LNCaP clone FGC (cell line): ENCODE measurements at regions not wholly inside any gene's neighbourhood (a gene's known extent, or its start where the extent isn't known, plus 50 kb on each side); places are given as distances from the start of the nearest gene placed in this dataset.

Experiments used
- DNase-seq: peaks from one replicate; pipeline ENCODE4 v3.0.0-alpha.2; 2011; ENCODE audit warnings: low read depth
- H3K4me3 ChIP-seq: 2 replicates; pipeline ENCODE4 v1.5.1; 2011; ENCODE audit warnings: mild to moderate bottlenecking, low read depth, low read length, control low read depth
- TF ChIP-seq, protein P1 (sequence below): IDR thresholded peaks from 2 replicates; pipeline ENCODE4 v1.5.1; 2012; ENCODE audit warnings: mild to moderate bottlenecking; ENCODE audit not compliant: control insufficient read depth, insufficient read depth; ENCODE audit errors: extremely low read depth

DNA sequence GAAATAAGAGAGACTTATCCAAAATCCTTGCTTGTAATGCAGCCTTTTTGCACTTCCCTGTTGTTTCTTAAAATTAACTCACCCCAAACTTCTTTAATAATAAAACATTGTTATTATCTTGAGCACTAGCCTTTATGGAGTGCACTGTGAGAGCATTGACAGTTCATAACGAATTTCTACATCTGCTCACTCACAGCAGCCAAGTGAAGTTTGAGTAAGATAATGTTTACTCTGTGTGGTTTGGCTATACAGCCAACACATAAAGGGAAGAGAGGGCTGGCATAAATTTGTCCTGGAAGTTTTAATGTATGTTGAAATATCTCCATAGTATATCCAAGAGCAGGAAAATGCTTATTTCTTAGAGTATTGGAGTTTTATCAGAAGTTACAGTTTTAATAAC, 227.9 kb downstream of the FRK start:
- DNase-seq, result no peak
- TF ChIP-seq, protein P1, sequence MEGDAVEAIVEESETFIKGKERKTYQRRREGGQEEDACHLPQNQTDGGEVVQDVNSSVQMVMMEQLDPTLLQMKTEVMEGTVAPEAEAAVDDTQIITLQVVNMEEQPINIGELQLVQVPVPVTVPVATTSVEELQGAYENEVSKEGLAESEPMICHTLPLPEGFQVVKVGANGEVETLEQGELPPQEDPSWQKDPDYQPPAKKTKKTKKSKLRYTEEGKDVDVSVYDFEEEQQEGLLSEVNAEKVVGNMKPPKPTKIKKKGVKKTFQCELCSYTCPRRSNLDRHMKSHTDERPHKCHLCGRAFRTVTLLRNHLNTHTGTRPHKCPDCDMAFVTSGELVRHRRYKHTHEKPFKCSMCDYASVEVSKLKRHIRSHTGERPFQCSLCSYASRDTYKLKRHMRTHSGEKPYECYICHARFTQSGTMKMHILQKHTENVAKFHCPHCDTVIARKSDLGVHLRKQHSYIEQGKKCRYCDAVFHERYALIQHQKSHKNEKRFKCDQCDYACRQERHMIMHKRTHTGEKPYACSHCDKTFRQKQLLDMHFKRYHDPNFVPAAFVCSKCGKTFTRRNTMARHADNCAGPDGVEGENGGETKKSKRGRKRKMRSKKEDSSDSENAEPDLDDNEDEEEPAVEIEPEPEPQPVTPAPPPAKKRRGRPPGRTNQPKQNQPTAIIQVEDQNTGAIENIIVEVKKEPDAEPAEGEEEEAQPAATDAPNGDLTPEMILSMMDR, result no peak
- no peak overlapping the region for H3K4me3 ChIP-seq

DNA sequence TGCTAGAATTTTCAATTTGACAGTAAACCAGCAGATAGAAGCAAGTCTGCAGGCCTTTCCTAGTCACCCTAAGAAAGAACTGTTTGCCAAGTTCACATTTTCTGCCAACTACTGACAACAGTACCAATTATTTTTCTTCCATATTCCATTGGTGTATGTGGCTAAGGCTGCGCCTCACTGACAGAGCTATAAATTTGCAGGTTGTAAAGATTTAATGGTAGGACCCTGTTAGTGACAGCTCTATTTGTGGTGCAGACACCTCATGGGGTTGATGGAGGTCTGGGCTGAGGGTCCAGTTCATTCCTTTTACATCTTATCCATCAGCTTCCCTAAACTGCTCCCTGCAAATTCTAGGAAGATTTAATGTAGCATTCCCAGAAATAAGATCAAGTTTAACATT, 228.5 kb downstream of the FRK start:
- TF ChIP-seq, protein P1, result no peak
- no peak for DNase-seq
- H3K4me3 ChIP-seq, result no peak overlapping the region

DNA sequence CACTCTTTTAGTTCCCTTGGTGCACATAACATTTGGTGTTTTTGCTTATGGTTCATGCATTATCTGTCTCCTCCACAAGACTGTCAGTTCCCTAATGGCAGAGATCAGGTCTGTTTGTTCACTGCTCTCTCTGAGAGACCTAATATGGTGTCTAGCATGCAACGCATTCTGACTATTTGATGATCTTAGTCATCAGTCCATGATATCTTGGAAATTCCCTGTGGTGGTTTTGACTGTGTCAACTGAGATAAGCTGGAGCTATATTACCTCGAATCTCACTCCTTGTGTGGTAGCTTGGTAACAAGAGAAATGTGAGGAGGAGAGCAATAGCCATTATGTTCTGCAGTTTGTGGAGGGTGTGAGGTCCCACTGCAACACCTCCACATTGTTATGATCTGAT, 229.8 kb downstream of the FRK start:
- DNase-seq, result no peak
- TF ChIP-seq, protein P1, result no peak

DNA sequence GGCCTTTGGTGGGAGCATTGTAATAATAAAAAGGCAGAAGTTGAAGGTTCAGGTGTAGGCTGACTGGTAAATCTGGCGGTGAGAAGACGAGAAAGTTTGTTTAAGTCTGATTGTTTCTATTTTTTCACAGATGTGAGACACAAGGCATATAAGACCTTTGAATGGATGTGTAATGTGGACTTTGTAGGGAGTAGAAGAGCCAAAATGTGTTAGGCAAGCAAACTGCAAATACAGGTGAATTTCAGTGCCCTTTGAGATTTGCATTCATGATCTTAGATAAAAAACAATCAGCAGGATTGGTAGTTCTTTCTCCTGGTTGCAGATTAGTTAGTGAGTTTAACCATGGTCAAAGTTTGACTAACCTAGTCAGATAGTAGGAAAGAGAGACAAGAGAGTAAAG, 238.9 kb downstream of the FRK start:
- no peak overlapping the region for H3K4me3 ChIP-seq
- TF ChIP-seq, protein P1, result no peak
- no peak for DNase-seq

More for the DNA sequence above, 229.8 kb downstream of the FRK start:
- H3K4me3 ChIP-seq, result no peak overlapping the region

DNA sequence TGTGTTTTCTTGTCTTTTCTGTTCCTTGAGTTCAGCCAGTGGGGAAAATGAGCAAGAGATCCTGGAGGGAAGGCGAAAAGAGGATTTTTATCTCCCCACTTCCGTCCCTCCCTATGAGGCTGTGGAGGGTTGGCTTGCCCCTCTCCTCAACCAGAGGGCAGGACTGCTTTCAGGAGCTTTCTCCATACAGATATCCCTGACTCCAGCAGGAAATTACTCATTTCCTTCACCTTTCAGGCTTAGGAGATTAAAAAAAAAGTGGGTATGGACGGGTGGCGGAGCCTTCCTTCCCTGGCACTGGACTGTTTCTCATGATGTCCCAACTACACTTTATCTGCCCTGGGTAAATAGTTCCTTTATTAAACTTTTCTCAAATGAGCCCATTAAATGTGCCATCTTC, 241.2 kb downstream of the FRK start:
- H3K4me3 ChIP-seq, result no peak overlapping the region
- no peak for DNase-seq
- TF ChIP-seq, protein P1, result no peak

DNA sequence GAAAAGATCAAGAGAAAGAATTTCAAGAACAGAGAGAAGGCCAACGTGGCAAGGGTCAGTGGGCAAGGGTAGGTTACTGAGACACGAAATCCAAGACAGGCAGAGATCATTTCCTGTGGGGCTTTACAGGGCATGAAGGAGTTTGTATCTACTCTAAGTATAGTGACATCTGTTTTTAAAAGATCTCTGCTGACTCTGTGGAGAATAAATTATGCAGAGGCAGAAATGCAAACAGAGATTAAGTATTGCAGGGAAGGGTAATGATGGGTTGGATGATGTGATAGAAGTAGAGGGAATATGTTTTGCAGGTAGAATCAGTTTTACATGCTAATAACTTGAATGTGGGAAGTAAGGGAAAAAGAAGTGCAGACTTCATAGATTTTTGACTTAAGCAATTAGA, 243.5 kb downstream of the FRK start:
- DNase-seq, result no peak
- TF ChIP-seq, protein P1, result no peak

DNA sequence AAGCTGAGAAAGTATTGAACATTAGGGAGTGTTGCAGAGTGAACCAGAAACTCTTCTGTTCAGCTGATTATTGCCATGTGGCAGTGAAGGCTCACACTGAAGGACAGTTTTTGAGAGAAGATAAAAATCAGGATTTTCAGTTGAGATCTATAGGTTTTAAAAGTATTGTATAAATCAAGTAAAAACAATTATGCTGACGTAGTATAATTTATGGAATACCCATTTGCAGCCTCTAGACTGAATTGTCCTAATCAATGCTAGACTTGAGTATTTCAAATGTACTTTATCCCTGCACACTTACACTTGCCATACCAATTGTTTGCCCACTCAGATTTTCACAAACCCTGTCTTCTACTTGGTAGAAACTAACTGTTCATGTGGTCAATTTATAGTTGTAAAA, 245.8 kb downstream of the FRK start:
- no peak for DNase-seq
- no peak overlapping the region for H3K4me3 ChIP-seq

More for the DNA sequence above, 243.5 kb downstream of the FRK start:
- H3K4me3 ChIP-seq, result no peak overlapping the region

More for the DNA sequence above, 245.8 kb downstream of the FRK start:
- TF ChIP-seq, protein P1, result no peak
